Right ventricle myocardium superior (tissue), 1 donor: ENCODE measurements at regions not wholly inside any gene's neighbourhood (a gene's known extent, or its start where the extent isn't known, plus 50 kb on each side); places are given as distances from the start of the nearest gene placed in this dataset.
"Not testable (repeated sequence)": the region's sequence is repeated elsewhere in the genome, so short reads cannot be mapped to it uniquely, and the experiment has no call there.

ENCODE experiments used
- ATAC-seq: fragments of 200-7000 bp; cut with Tn5 transposase; one replicate; pipeline ENCODE4 v1.9.1; 2020; ENCODE audit warnings: mild to moderate bottlenecking; ENCODE audit not compliant: poor library complexity
- DNase-seq: peaks from one replicate; pipeline ENCODE4 v3.0.0-alpha.2; 2020
- intact Hi-C: fragments of 100-400 bp; cut with DNase I; formaldehyde crosslinking; loops from one replicate; pipeline ENCODE4 v1.11.2; 2022
- donor health status: DM: no; HTN: yes; CAD: no; lungs with severe emphysema.

DNA sequence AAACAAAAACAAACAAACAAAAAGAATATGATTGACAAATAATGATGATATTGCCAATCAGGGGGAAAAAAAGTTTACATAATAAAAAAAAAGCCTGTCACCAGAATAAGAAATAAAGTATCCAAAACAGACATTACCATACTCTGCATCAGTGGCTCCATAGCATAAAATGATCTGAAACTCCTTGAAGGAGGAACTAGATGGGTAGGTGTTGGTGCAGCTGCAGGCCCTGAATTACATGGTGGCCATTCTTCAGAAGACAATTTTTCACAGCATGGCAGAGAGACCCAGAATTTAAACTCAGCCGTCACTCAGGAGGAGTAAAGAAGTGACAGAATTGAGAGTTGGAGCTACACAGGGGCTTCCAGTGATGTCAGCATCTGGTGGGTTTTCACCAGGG is 60.2 kb downstream of the GLUL start:
- DNase-seq (no peak), ATAC-seq (no peak)
- intact Hi-C loops: no loop called here

- intact Hi-C loops: no loop called here
- ATAC-seq: peak; percentile 22
- DNase-seq: peak; percentile 44
These were observed 61.3 kb downstream of the GLUL start for GRCh38 chr1:182330303-182330702.

DNA sequence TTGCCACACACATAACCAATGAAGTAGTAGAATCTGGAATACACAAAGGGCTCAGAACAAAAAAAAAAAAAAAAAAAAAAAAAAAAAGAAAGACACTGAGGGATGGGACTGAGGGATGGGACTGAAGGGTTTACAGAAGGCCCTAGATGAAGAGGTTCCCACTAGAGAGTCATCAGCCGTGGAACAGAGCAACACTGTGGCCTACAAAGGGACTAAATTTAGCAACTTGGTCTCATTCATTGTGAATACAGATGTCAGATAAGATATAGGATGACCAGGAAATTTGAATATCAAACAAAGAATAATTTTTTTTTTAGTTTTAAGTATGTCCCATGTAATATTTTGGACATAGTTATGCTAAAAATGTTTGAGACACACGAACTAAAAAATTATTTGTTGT is 62.1 kb downstream of the GLUL start:
- ATAC-seq: no peak
- intact Hi-C loops: no loop called here

DNA sequence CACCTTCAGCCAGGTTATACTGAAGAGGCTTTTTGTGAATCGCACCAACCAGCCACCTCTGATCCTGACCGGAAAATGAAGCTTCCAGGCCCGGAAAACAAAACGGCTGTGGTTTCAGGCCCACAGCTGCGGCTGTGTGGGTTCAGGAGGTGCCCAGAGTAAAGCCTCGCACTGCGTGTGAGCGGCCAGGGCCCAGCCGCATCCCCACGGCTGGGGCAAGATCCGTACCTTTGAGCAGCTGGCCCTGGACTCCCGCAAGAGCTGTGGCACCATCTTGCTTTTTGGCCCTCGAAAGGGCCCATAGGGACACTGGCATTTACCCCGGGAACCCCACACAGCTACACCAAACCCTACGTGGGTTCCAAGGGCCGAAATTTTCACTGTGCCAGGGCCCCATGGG is 63.0 kb downstream of the GLUL start:
- no peak for DNase-seq
- intact Hi-C loops: no loop called here
- ATAC-seq: no peak

More for the DNA sequence above, 62.1 kb downstream of the GLUL start:
- DNase-seq: no peak

DNA sequence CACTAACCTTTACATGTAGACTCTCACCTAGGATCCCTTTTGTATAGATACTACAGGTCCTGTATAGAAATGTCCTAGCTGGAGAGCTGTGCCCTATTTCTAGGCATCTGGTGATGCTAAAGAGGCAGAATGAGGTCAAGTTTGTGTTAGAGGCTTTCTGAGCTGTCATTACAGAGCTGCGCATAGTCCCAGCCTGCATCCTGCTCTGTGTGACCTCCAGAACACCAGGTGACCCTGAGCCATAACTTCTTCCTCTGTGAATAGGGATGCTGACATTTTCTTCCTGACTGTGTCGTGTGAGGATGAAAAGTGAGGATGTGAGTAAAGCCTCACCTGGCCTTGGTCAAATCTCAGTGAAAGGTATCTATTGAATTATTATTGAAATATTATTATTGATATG is 66.3 kb downstream of the GLUL start:
- intact Hi-C loops: no loop called here
- ATAC-seq (no peak), DNase-seq (no peak)

DNA sequence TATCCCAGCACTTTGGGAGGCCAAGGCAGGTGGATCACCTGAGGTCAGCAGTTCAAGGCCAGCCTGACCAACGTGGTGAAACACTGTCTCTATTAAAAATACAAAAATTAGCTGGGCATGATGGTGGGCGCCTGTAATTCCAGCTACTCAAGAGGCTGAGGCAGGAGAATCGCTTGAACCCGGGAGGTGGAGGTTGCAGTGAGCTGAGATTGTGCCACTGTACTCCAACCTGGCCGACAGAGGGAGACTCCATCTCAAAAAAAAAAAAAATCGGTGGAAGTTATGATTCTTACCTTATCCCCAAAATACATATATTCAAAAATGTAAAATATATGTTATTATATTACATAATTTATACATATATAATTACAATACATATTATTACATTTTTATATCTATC is 70.1 kb downstream of the GLUL start:
- ATAC-seq, DNase-seq, intact Hi-C loops: not testable (repeated sequence)

DNA sequence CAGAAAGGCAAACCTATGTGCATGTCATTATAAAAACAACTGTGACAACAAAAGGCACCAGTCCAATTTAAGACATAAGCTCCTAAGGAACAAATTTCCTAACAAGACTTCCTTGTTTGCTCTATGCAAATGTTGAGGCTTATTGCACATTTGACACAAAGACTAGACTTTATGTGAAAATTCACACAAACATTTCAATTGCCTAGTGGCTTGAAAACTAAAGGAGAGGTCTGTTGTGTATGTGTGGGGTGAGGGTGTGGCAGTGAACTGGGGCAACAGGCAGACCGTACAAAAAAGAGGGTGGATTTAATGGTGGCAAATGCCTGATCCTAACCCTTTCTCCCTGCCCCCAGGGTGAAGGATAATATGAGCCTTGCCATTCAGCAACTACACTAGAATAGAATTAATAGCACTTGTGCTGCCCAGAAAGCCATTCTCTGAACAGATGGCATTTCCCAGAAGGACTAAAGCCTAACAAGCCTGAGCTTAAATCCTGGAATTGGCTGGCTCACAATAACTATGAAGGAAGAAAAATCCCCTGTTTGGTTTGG is 73.9 kb downstream of the GLUL start:
- ATAC-seq (no peak), DNase-seq (no peak)
- intact Hi-C loops: loop anchor here (10.0 kb wide), 1 partner anchor 173 kb away; no protein-coding TSS in a partner anchor

DNA sequence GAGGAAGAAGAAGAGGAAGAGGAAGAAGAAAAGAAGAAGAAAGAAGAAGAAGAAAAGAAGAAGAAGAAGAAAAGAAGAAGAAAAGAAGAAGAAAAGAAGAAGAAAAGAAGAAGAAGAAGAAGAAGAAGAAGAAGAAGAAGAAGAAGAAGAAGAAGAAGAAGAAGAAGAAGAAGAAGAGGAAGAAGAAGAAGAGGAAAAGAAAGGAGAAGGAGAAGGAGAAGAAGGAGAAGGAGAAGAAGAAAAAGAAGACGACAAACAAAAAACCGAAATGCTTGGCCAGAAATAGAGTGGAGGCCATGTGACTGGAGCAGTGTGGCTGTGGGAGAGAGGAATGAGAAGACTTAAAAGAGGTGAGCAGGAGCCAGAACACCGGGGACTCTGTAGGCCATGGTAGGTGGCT is 75.1 kb downstream of the GLUL start:
- intact Hi-C loops: loop anchor here (10.0 kb wide), 1 partner anchor 172 kb away; no protein-coding TSS in a partner anchor
- not testable (repeated sequence) for ATAC-seq, DNase-seq

DNA sequence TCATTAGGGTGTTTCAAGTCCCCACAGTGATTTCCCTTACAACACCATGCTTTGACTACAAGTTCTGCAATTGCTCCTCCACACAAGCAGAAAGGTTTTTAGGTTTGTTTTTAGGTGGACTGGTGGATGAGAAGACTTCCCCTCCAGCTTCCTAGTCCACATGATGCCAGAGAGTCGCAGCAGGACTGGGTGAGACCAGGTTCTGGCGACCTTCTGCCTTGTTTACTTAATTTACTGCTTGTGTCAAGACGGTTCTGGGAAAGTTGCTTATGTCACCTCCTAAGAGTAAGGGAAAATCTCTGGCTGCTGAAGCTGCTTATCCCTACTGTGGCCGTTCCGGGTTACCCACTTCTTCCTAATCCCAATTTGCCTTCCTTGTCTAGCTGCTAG is 76.4 kb downstream of the GLUL start:
- ATAC-seq (peak; percentile 51), DNase-seq (no peak)
- intact Hi-C loops: loop anchor here (10.0 kb wide), 1 partner anchor 170 kb away; no protein-coding TSS in a partner anchor

- intact Hi-C loops: loop anchor here (10.0 kb wide), 2 partner anchors 85 to 165 kb away; partner anchors contain the start of gene GLUL
- ATAC-seq: peak; percentile 36
These were observed 81.8 kb downstream of the GLUL start for GRCh38 chr1:182309631-182310351.

GRCh38 chr1:182308826-182309225 is 82.8 kb downstream of the GLUL start:
- DNase-seq (no peak), ATAC-seq (no peak)
- intact Hi-C loops: loop anchor here (10.0 kb wide), 1 partner anchor 86 kb away; the partner anchor contains the start of gene GLUL

More at GRCh38 chr1:182309631-182310351, 81.8 kb downstream of the GLUL start:
- DNase-seq: no peak

DNA sequence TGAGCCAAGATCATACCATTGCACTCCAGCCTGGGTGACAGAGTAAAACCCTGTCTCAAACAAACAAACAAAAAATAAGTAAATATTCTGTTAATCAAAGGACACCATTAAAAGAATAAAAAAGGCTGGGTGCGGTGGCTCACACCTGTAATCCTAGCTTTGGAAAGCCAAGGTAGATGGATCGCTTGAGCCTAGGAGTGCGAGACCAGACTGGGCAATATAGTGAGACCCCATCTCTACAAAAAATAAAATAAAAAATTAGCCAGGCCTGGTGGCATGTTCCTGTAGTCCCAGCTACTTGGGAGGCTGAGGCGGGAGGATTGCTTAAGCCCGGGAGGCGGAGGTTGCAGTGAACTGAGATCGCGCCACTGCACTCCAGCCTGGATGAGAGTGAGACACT is 84.1 kb downstream of the GLUL start:
- not testable (repeated sequence) for ATAC-seq, DNase-seq
- intact Hi-C loops: loop anchor here (10.0 kb wide), 1 partner anchor 87 kb away; the partner anchor contains the start of gene GLUL

GRCh38 chr1:182305861-182306260 is 85.7 kb downstream of the GLUL start:
- intact Hi-C loops: loop anchor here (10.0 kb wide), 1 partner anchor 89 kb away; the partner anchor contains the start of gene GLUL
- ATAC-seq (no peak), DNase-seq (no peak)

- intact Hi-C loops: loop anchor here (10.0 kb wide), 1 partner anchor 90 kb away; the partner anchor contains the start of gene GLUL
- no peak for DNase-seq
- peak; percentile 11 for ATAC-seq
These were observed 87.0 kb downstream of the GLUL start for GRCh38 chr1:182304627-182305026.

DNA sequence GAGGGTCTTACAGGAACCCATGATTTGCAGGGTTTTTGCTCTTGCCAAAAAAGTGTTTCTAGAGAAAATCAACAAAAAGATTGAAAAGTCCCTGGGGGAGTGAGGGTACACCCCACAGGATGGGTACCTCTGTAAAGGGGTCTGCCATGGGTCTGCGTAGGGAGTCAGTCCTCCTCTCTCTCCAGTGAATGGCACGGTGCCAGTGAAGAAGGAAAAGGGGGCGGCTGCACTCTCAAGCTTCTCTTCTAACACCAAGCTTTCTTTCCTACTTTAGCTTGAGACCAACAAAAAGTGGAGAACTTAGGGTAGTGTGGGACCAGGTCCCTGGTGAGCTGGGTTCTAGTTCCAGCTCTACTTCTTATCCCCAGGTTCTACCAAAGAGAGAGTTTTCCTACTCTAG is 87.4 kb downstream of the GLUL start:
- ATAC-seq (no peak), DNase-seq (no peak)
- intact Hi-C loops: loop anchor here (10.0 kb wide), 1 partner anchor 91 kb away; the partner anchor contains the start of gene GLUL

DNA sequence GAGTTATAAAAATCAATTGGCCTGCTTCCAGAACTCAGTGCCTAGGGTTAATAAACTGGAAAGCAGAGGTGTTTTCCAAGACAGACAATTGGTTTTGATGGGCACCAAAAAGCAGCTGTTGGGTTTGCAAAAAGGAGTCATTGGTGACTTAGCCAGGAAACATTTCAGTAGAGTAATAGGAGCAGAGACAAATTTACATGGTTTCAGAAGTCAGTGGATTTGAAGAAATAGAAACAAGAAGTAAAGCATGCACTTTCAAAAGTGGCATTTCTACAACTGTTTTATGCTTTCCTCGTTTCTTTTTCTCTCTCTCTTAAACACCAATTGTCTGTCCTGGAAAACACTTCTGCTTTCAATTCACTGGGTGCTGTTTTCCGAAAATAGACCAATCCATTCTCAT is 87.8 kb downstream of the GLUL start:
- ATAC-seq (no peak), DNase-seq (no peak)
- intact Hi-C loops: loop anchor here (10.0 kb wide), 1 partner anchor 91 kb away; the partner anchor contains the start of gene GLUL

- DNase-seq: peak; percentile 71
- peak; percentile 76 for ATAC-seq
- intact Hi-C loops: loop anchor here (10.0 kb wide), 1 partner anchor 93 kb away; the partner anchor contains the start of gene GLUL
These were observed 90.0 kb downstream of the GLUL start for GRCh38 chr1:182301467-182302198.

GRCh38 chr1:182301026-182301436 is 90.6 kb downstream of the GLUL start:
- intact Hi-C loops: loop anchor here (10.0 kb wide), 1 partner anchor 94 kb away; the partner anchor contains the start of gene GLUL
- no peak for ATAC-seq

More at GRCh38 chr1:182301026-182301436, 90.6 kb downstream of the GLUL start:
- DNase-seq: no peak
